ENCODE measurements at regions not wholly inside any gene's neighbourhood (a gene's known extent, or its start where the extent isn't known, plus 50 kb on each side); places are given as distances from the start of the nearest gene placed in this dataset.

GRCh38 chr3:6578526-6578925, 282.4 kb upstream of the GRM7 start:
- TF ChIP-seq CTCF (IDR thresholded peaks at IDR 0.05) (no peak), POLR2A (IDR thresholded peaks at IDR 0.05) (no peak)
